ENCODE measurements at regions not wholly inside any gene's neighbourhood (a gene's known extent, or its start where the extent isn't known, plus 50 kb on each side); places are given as distances from the start of the nearest gene placed in this dataset.

GRCh38 chr21:21624674-21625073, 626.5 kb downstream of the NCAM2 start:
- Histone ChIP-seq H3K4me1 (no peaks in the 10 kb centered on the region), H3K27ac (no peak overlapping the region), H3K4me3 (no peak overlapping the region), H3K27me3 (no peaks in the 10 kb centered on the region), H3K36me3 (no peaks in the 10 kb centered on the region), H3K9me3 (no peaks in the 10 kb centered on the region)
- DNase-seq: no peak
- TF ChIP-seq CTCF (IDR thresholded peaks at IDR 0.05) (no peak), POLR2A (IDR thresholded peaks at IDR 0.05) (no peak)

DNA sequence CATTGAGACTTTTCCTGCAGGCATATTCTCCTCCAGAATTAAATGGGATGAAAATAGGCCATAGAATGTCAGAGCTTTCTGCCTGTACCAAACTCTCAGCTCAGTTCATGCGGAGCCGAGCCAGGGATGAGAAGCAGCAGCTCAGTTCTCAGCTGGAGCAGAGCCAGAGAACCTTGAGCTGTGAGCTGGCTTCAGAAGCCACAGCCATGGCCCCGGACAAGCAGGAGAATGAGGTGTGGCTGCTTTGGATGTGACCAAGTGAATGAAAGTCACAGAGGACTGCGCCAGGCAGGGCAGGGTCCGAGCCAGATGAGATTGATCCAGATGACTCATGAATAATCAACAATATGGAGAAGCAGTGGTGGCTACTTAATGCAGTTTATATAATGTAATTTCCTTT, 633.8 kb downstream of the NCAM2 start:
- no peaks in the 10 kb centered on the region for H3K27me3 ChIP-seq
- no peaks in the 10 kb centered on the region for H3K9me3 ChIP-seq
- no peak for DNase-seq
- H3K36me3 ChIP-seq: no peaks in the 10 kb centered on the region
- no peak overlapping the region for H3K4me3 ChIP-seq
- no peaks in the 10 kb centered on the region for H3K4me1 ChIP-seq
- no peak overlapping the region for H3K27ac ChIP-seq
- TF ChIP-seq POLR2A (IDR thresholded peaks at IDR 0.05) (no peak), CTCF (IDR thresholded peaks at IDR 0.05) (no peak)

DNA sequence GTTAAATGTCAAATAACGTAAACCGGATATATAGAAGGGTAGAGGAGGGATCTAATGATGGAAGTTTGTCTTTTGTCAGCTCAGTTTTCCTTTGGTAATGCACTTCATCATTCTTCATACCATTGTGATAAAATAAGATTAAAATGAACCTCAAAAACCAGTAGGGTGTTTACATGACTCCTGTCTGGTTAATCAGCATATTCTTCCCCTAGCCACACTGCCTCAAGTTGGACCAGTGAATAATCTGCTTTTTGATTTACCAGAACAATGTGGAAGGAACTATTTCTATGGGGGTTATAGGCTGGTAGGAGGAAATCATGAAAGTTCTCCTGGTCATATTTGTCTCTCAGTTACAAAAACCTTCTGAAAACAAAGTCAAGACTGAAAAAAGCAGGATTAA, 634.7 kb downstream of the NCAM2 start:
- Histone ChIP-seq H3K4me1 (no peaks in the 10 kb centered on the region), H3K27ac (no peak overlapping the region), H3K36me3 (no peaks in the 10 kb centered on the region), H3K9me3 (no peaks in the 10 kb centered on the region), H3K4me3 (no peak overlapping the region), H3K27me3 (no peaks in the 10 kb centered on the region)
- no peak for DNase-seq
- no peak for TF ChIP-seq CTCF (IDR thresholded peaks at IDR 0.05)
- no peak for TF ChIP-seq POLR2A (IDR thresholded peaks at IDR 0.05)

DNA sequence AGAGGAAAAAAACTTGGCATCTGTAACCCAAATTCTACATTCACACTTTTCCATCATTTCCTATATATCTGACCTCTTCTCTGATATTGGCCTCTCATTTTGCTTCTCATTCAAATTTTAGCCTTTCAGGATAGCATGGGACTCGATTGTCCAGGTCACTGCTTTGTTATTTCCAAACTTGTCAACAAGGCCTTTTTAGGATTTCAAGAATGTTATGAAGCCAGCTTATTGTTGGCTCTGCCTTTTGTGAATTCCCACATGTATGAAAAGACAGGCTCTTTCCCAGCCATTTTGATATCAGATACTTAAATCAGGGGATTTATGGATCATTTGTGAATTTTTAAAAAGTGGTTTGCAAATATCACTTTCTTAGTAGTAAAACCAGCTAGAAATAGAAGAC, 663.5 kb downstream of the NCAM2 start:
- Histone ChIP-seq H3K9me3 (no peaks in the 10 kb centered on the region), H3K27me3 (no peaks in the 10 kb centered on the region), H3K4me3 (no peak overlapping the region), H3K27ac (no peak overlapping the region), H3K36me3 (no peaks in the 10 kb centered on the region), H3K4me1 (no peaks in the 10 kb centered on the region)
- DNase-seq: no peak
- TF ChIP-seq CTCF (IDR thresholded peaks at IDR 0.05) (no peak), POLR2A (IDR thresholded peaks at IDR 0.05) (no peak)

GRCh38 chr21:21662776-21663175, 664.6 kb downstream of the NCAM2 start:
- no peaks in the 10 kb centered on the region for H3K9me3 ChIP-seq
- no peak overlapping the region for H3K27ac ChIP-seq
- DNase-seq: no peak
- no peaks in the 10 kb centered on the region for H3K36me3 ChIP-seq
- H3K4me3 ChIP-seq: no peak overlapping the region
- no peaks in the 10 kb centered on the region for H3K4me1 ChIP-seq
- TF ChIP-seq POLR2A (IDR thresholded peaks at IDR 0.05): no peak
- TF ChIP-seq CTCF (IDR thresholded peaks at IDR 0.05): no peak
- no peaks in the 10 kb centered on the region for H3K27me3 ChIP-seq

- DNase-seq: no peak
- Histone ChIP-seq H3K4me1 (no peaks in the 10 kb centered on the region), H3K4me3 (no peak overlapping the region), H3K27me3 (no peaks in the 10 kb centered on the region), H3K27ac (no peak overlapping the region), H3K9me3 (no peaks in the 10 kb centered on the region), H3K36me3 (no peaks in the 10 kb centered on the region)
- TF ChIP-seq CTCF (IDR thresholded peaks at IDR 0.05): no peak
- no peak for TF ChIP-seq POLR2A (IDR thresholded peaks at IDR 0.05)
These were observed 666.7 kb downstream of the NCAM2 start for GRCh38 chr21:21664871-21665270.

Measured in Peyer's patch (tissue), 4 donors.